Fibroblast of skin of abdomen (primary cell): ENCODE measurements at regions not wholly inside any gene's neighbourhood (a gene's known extent, or its start where the extent isn't known, plus 50 kb on each side); places are given as distances from the start of the nearest gene placed in this dataset.

Experiments
- DNase-seq: peaks from one replicate; pipeline ENCODE4 v3.0.0-alpha.2; 2013

DNA sequence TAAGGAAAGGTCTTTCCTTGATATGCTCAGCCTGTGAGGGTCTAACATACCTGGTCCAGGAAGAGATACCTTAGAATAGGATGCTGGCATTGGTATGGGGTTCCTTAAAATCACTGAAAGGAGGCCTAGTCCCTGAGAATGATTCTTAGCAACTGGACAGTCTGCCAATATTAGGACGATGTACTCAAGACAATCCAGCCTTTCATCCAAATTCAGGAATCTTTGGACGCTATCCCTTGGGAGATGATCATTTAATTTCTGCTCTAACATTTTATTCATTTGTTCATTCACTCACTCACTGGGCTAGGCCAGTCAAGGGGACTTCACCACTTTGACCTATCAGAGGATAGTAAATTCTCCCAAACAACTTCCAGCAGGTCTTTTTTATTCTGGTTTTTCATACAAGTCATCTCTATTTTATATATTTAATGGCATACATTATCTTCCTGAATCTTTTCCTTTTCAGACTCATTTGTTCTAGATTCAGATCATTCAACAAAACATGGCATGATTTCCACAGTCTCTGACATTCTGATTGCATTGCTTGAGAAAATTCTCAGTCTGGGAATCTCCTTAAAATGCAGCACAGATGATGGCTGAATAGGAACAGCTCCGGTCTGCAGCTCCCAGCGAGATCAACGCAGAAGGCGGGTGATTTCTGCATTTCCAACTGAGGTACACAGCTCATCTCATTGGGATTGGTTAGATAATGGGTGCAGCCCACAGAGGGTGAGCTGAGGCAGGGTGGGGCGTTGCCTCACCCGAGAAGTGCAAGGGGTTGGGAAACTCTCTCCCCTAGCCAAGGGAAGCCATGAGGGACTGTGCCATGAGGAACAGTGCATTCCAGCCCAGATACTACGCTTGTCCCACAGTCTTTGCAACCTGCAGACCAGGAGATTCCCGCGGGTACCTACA is 118.0 kb upstream of the PRICKLE1 start:
- no peak for DNase-seq

- DNase-seq: no peak
Observed at GRCh38 chr12:42706321-42706720, 116.8 kb upstream of the PRICKLE1 start.

- peak; percentile 91 for DNase-seq
Observed at GRCh38 chr12:42705863-42706262, 116.3 kb upstream of the PRICKLE1 start.

GRCh38 chr12:42704810-42705401 is 115.4 kb upstream of the PRICKLE1 start:
- no peak for DNase-seq

- DNase-seq: peak; percentile 47
Observed at GRCh38 chr12:42704340-42704739, 114.8 kb upstream of the PRICKLE1 start.

DNA sequence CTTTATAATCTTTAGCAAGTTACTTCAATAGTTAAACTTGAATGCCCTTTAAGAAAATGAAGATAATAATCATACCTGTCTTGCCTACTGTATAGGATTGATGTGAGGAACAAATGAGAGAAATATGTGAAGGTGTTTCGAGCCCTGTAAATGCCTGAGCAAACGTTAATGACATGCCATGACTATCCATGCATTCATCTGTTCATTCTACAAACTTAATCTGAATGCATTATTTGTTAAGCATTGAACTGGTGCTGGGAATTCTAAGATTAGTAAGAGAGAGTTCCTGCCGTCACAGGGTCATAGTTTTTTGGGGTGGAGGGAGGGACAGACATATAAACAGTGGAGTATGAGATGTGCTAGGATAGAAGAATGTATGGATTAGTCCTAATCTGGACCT is 111.5 kb upstream of the PRICKLE1 start:
- no peak for DNase-seq

DNA sequence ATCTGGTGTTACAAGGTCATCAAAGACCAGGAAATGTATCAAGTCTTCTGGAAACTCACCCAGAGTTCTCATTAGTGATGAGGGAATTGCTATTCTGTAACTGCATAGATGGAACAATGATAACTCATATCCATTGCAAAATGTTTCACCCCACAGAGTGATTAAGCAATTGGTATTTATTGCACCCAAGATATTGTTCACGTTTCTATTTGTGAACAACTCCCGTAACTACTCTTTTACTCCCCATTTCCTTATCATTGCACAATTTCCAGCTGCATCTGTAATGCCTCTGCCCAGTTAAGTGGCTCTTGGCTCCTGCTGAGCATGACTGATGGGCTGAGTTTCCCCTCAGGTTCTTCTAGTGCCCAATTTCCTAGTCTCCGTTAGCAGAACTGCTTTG is 108.7 kb upstream of the PRICKLE1 start:
- DNase-seq: peak; percentile 44

DNA sequence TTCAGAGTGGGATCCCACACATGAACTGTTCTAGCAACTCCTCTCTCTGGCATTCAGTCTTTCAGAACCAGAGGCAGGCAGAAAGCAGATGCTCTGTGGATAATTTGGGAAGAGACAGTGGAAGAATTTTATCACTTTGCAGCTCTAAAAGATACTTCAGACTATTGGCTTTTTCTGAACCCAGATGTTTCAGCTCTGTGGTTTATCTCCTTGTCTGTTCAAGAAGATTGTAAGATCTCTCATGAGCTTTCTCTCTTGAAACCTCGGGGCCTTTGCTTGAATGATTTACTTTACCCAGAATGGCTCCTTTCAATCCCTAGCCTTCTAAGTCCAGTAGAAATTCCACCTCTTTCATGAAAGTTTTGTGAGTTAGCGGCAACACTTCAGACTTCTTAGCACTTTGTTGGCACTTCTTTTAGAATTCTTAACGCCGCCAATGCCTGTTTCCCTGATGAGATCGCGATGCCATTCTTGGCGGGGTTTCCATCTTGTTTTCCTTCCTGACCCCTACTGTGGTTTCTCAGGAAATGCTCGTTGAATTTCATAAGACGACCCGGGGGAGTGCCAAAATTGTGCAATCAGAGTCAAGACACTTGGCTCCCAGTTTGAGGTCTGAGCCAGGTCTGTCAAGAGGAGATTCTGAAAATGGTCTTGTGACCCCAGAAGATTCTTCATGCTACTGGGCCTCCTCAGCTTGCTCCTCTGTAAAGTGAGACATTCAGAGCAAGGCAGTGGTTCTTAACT is 107.0 kb upstream of the PRICKLE1 start:
- DNase-seq: peak; percentile 60

- no peak for DNase-seq
Observed at GRCh38 chr12:42695490-42695995, 106.0 kb upstream of the PRICKLE1 start.

DNA sequence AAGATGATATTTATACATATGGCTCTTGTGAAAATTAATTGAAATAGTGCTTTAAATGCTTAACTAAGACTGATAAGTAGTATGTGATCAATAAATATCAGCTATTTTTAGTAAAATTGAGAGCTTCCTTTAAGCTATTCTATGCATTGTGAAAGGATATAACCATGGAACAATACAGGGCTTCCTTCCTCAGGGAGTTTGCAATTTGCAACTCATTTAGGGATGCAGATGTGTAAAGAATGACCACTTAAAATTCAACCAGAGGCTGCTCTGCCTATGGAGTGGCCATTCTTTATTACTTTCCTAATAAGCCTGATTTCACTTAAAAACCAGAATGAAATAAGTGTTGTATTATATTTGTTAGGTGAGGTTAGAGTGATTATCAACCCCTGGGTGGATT is 103.2 kb upstream of the PRICKLE1 start:
- DNase-seq: no peak

GRCh38 chr12:42691991-42692557 is 102.5 kb upstream of the PRICKLE1 start:
- DNase-seq: no peak

GRCh38 chr12:42690264-42690663 is 100.7 kb upstream of the PRICKLE1 start:
- DNase-seq: no peak

GRCh38 chr12:42689699-42690098 is 100.2 kb upstream of the PRICKLE1 start:
- no peak for DNase-seq

DNA sequence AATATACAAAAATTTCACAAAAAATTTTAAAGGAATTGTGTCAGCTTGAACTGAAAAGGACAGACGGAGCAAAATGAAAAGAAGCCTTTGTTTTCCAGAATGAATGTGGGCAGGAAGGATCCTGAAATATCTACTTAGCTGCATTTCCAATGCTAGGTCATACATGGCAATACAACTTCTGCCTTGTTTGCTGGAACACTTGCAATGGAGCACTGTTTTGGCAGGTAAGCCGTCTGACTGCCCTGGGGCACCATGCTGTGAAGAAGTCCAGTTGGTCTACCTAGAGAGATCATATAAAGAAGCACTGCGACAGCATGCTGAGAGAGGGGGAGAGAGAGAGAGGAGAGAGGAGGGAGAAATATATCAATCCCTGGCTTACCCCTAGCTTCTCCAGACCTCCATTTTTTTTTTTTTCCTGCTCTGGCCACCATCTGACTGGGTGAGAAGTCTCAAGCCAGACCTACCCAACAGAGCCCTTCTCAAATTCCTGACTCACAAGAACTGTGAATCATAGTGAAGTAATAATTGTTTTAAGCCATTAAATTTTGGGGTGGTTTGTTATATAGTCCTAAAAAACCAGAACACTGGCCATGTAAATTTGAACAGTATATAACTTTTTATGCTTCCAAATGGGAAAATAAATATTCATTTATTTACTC is 97.1 kb upstream of the PRICKLE1 start:
- peak; percentile 30 for DNase-seq

DNA sequence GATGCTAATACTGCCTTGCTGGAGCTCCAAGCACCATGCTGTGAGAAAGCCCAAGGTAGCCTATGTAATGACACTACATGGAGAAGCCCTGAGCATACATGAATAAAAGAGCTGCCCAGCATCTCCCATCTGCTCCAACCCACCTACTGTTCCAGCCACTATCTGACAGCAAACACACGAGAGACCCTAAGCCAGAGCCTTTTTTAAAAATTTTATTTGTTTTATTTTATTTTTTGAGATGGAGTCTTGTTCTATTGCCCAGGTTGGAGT is 95.2 kb upstream of the PRICKLE1 start:
- DNase-seq: no peak

- peak; percentile 49 for DNase-seq
Observed at GRCh38 chr12:42683933-42684801, 94.6 kb upstream of the PRICKLE1 start.

DNA sequence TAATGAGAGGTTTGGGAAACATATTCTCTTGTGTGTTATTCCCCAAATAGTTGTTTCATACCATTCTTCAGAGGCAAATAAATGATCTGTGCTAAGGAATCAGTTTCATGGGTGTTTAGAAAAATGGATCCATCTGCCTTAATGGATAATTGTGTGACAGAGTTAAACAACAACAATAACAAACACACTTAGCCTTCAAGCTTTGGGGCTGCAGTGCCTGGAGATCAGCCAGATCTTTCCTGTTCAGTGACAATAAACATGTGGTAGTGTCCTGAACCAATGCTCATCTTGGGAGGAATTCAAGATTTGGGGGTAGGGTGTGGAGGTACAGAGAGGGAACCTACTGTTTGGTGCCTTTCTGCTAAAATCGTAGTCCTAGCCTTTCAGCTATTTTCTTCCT is 93.7 kb upstream of the PRICKLE1 start:
- no peak for DNase-seq

- peak; percentile 79 for DNase-seq
Observed at GRCh38 chr12:42679466-42679865, 89.9 kb upstream of the PRICKLE1 start.

GRCh38 chr12:42677461-42677860 is 87.9 kb upstream of the PRICKLE1 start:
- DNase-seq: peak; percentile 24

- DNase-seq: no peak
Observed at GRCh38 chr12:42673535-42673934, 84.0 kb upstream of the PRICKLE1 start.

- no peak for DNase-seq
Observed at GRCh38 chr12:42670719-42671118, 81.2 kb upstream of the PRICKLE1 start.

DNA sequence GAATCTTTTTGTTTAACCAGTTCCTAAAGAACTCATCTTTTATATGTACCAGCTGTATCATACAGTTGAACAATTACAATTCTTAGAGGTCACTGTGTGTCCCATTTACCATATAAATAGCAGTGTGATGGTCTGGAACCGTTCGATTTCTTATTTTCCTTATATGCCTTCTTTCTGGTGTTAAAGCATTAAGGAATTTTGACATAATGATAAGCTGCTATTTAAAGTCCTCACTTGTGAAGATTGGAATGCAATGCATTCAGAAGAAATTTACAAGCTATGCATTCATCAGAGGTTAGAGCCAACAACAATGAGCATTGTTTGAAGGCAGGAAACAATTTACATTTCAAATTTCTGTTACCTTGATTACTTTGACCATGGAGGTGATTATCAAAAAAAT is 80.0 kb upstream of the PRICKLE1 start:
- DNase-seq: peak; percentile 44
